Astrocyte (in vitro differentiated cells and primary cell): ENCODE measurements at regions not wholly inside any gene's neighbourhood (a gene's known extent, or its start where the extent isn't known, plus 50 kb on each side); places are given as distances from the start of the nearest gene placed in this dataset.

Source experiments
- DNase-seq: peaks from one replicate; pipeline ENCODE4 v3.0.0-alpha.2; 2010; ENCODE audit warnings: low read depth
- FAIRE-seq: peaks from 2 replicates; lab custom pipeline; 2011; peaks lifted over from hg19 to GRCh38; lab: Jason Lieb, UNC
- H2AFZ ChIP-seq: 2 replicates; pipeline ENCODE4 v1.6.0; 2012; ENCODE audit warnings: low read depth, low read length, inconsistent platforms
- H3K27ac ChIP-seq: 2 replicates; pipeline ENCODE4 v1.5.1; 2011; ENCODE audit warnings: low read depth, low read length, inconsistent platforms
- H3K27me3 ChIP-seq: 2 replicates; pipeline ENCODE4 v1.6.0; 2011; ENCODE audit warnings: low read length, inconsistent platforms; ENCODE audit not compliant: insufficient read depth
- H3K36me3 ChIP-seq: 2 replicates; pipeline ENCODE4 v1.5.1; 2011; ENCODE audit warnings: low read length, inconsistent platforms; ENCODE audit not compliant: insufficient read depth
- H3K4me1 ChIP-seq: 2 replicates; pipeline ENCODE4 v1.5.1; 2011; ENCODE audit warnings: low read length, inconsistent platforms; ENCODE audit not compliant: insufficient read depth
- H3K4me2 ChIP-seq: 2 replicates; pipeline ENCODE4 v1.6.0; 2012; ENCODE audit warnings: low read length, inconsistent platforms
- H3K4me3 ChIP-seq: 2 replicates; pipeline ENCODE4 v1.5.1; 2011; ENCODE audit warnings: low read depth, mild to moderate bottlenecking, low read length, inconsistent platforms; ENCODE audit not compliant: insufficient read depth
- H3K79me2 ChIP-seq: 2 replicates; pipeline ENCODE4 v1.6.0; 2012; ENCODE audit warnings: mild to moderate bottlenecking, low read length, inconsistent platforms; ENCODE audit not compliant: insufficient read depth
- H3K9ac ChIP-seq: 2 replicates; pipeline ENCODE4 v1.6.0; 2012; ENCODE audit warnings: mild to moderate bottlenecking, low read length, inconsistent platforms
- H3K9me3 ChIP-seq: 2 replicates; pipeline ENCODE4 v1.5.1; 2012; ENCODE audit warnings: low read depth, mild to moderate bottlenecking, low read length, inconsistent platforms; ENCODE audit not compliant: insufficient read depth
- H4K20me1 ChIP-seq: 2 replicates; pipeline ENCODE4 v1.6.0; 2012; ENCODE audit warnings: low read length, inconsistent platforms; ENCODE audit not compliant: insufficient read depth
- H3K27ac Mint-ChIP-seq: one replicate; pipeline ENCODE4 v1.8.0; 2021; ENCODE audit warnings: mild to moderate bottlenecking, mixed read lengths; ENCODE audit not compliant: unreplicated experiment
- H3K27me3 Mint-ChIP-seq: one replicate; pipeline ENCODE4 v1.8.0; 2021; ENCODE audit warnings: low read depth, mixed read lengths; ENCODE audit not compliant: unreplicated experiment
- H3K36me3 Mint-ChIP-seq: one replicate; pipeline ENCODE4 v1.8.0; 2021; ENCODE audit warnings: low read depth, mixed read lengths; ENCODE audit not compliant: unreplicated experiment
- H3K4me1 Mint-ChIP-seq: one replicate; pipeline ENCODE4 v1.8.0; 2021; ENCODE audit warnings: low read depth, mixed read lengths; ENCODE audit not compliant: unreplicated experiment
- H3K4me3 Mint-ChIP-seq: one replicate; pipeline ENCODE4 v1.8.0; 2021; ENCODE audit warnings: mild to moderate bottlenecking, moderate library complexity, mixed read lengths; ENCODE audit not compliant: unreplicated experiment
- H3K9me3 Mint-ChIP-seq: one replicate; pipeline ENCODE4 v1.8.0; 2021; ENCODE audit warnings: mild to moderate bottlenecking, mixed read lengths; ENCODE audit not compliant: unreplicated experiment
- EZH2 ChIP-seq: IDR thresholded peaks from 2 replicates; pipeline ENCODE4 v1.6.1; 2012; ENCODE audit warnings: mild to moderate bottlenecking, low read length, inconsistent platforms; ENCODE audit not compliant: insufficient read depth
- TF ChIP-seq, protein P1 (sequence below): IDR thresholded peaks from 2 replicates; pipeline ENCODE4 v1.5.1; 2011; ENCODE audit warnings: low read depth, mild to moderate bottlenecking, inconsistent platforms, low read length, moderate library complexity; ENCODE audit not compliant: insufficient read depth

DNA sequence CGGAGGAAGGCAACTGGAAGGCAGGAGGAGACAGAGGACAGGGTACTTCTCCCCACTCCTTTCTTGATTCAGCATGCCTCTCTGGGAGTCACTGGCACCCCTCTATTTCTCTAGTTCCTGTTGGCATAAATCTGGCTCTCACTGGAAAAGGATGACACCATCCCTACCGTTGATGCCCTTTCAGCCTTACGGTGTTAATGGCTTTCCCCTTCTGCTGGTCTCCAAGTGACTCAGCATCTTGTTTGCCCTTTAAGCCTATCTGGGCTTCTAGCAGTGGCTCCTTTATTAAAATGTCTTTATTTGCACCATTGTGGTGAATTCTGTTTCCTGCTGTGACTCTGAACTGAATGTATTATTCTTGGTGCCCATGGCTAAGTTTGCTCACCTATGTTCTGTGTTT lies 227.3 kb upstream of the GLRA1 start:
- Histone ChIP-seq H3K4me2 (no peak overlapping the region), H4K20me1 (no peaks in the 10 kb centered on the region), H3K36me3 (no peaks in the 10 kb centered on the region), H3K4me3 (no peak overlapping the region), H3K27ac (no peak overlapping the region), H3K27me3 (no peaks in the 10 kb centered on the region), H3K4me1 (no peaks in the 10 kb centered on the region), H3K9ac (no peak overlapping the region), H2AFZ (no peak overlapping the region), H3K79me2 (no peaks in the 10 kb centered on the region), H3K9me3 (no peaks in the 10 kb centered on the region)
- no peak for TF ChIP-seq EZH2
- TF ChIP-seq, protein P1, sequence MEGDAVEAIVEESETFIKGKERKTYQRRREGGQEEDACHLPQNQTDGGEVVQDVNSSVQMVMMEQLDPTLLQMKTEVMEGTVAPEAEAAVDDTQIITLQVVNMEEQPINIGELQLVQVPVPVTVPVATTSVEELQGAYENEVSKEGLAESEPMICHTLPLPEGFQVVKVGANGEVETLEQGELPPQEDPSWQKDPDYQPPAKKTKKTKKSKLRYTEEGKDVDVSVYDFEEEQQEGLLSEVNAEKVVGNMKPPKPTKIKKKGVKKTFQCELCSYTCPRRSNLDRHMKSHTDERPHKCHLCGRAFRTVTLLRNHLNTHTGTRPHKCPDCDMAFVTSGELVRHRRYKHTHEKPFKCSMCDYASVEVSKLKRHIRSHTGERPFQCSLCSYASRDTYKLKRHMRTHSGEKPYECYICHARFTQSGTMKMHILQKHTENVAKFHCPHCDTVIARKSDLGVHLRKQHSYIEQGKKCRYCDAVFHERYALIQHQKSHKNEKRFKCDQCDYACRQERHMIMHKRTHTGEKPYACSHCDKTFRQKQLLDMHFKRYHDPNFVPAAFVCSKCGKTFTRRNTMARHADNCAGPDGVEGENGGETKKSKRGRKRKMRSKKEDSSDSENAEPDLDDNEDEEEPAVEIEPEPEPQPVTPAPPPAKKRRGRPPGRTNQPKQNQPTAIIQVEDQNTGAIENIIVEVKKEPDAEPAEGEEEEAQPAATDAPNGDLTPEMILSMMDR: no peak
- H3K36me3 Mint-ChIP-seq: no peaks in the 10 kb centered on the region
- no peak overlapping the region for H3K27ac Mint-ChIP-seq
- H3K27me3 Mint-ChIP-seq: no peaks in the 10 kb centered on the region
- H3K4me1 Mint-ChIP-seq: no peaks in the 10 kb centered on the region
- H3K4me3 Mint-ChIP-seq: no peak overlapping the region
- peaks cover 2% of the 10 kb centered on the region for H3K9me3 Mint-ChIP-seq
- no peak for DNase-seq
- no peak for FAIRE-seq

DNA sequence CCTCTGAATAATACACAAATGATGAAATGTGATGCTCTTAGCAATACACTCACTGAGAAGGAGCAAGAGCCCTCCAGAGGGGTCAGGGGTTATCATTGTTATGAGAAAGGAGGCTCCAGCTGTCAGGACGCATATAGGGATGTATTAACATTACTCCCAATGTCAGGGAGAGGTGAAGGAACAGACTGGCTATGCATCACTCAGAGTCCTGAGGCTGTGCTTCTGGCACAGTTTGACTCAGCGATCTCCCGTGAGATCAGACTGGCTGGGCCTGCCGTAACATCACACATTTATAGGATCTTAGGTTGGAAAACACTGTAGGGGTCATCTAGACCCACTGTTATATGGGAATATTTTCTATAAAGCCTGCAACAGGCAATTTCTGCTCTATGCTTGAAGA lies 226.5 kb upstream of the GLRA1 start:
- no peak for FAIRE-seq
- Mint-ChIP-seq H3K36me3 (no peaks in the 10 kb centered on the region), H3K9me3 (peaks cover 2% of the 10 kb centered on the region), H3K27ac (no peak overlapping the region), H3K4me3 (no peak overlapping the region), H3K4me1 (no peaks in the 10 kb centered on the region), H3K27me3 (peaks cover 3% of the 10 kb centered on the region)
- Histone ChIP-seq H2AFZ (no peak overlapping the region), H4K20me1 (no peaks in the 10 kb centered on the region), H3K27me3 (no peaks in the 10 kb centered on the region), H3K9me3 (no peaks in the 10 kb centered on the region), H3K4me1 (no peaks in the 10 kb centered on the region), H3K27ac (no peak overlapping the region), H3K36me3 (no peaks in the 10 kb centered on the region), H3K4me2 (no peak overlapping the region), H3K9ac (no peak overlapping the region), H3K79me2 (no peaks in the 10 kb centered on the region), H3K4me3 (no peak overlapping the region)
- TF ChIP-seq, protein P1: no peak
- TF ChIP-seq EZH2: no peak
- DNase-seq: no peak

DNA sequence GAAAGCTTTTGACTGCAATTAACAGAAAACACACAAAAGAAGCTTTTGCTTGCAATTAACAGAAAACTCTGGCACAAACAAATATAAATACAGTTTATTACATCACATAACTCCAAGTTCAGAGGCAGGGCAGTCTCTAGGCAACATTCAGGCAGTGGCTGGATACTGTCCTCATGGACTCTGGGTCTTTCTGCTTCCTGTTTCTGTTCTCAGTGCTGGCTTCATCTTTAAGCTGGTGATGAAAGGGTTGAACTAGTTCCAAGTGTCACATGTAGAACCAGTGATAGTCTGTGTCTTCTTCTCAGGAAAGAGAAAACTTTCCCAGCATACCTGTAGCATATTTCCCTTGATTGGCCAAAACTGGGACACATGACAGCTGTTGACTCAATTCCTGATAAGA lies 222.6 kb upstream of the GLRA1 start:
- Mint-ChIP-seq H3K4me3 (no peak overlapping the region), H3K9me3 (peaks cover 2% of the 10 kb centered on the region), H3K27ac (no peak overlapping the region), H3K27me3 (peaks cover 8% of the 10 kb centered on the region), H3K4me1 (no peaks in the 10 kb centered on the region), H3K36me3 (no peaks in the 10 kb centered on the region)
- no peaks in the 10 kb centered on the region for H3K36me3 ChIP-seq
- H2AFZ ChIP-seq: no peak overlapping the region
- H3K4me2 ChIP-seq: no peak overlapping the region
- FAIRE-seq (no peak), DNase-seq (no peak)
- H3K4me3 ChIP-seq: no peak overlapping the region
- H3K4me1 ChIP-seq: no peaks in the 10 kb centered on the region
- no peaks in the 10 kb centered on the region for H4K20me1 ChIP-seq
- no peaks in the 10 kb centered on the region for H3K9me3 ChIP-seq
- no peaks in the 10 kb centered on the region for H3K79me2 ChIP-seq
- no peaks in the 10 kb centered on the region for H3K27me3 ChIP-seq
- no peak overlapping the region for H3K27ac ChIP-seq
- H3K9ac ChIP-seq: no peak overlapping the region
- no peak for TF ChIP-seq EZH2
- TF ChIP-seq, protein P1: no peak
